Limb (tissue), 2 donors: ENCODE measurements at regions not wholly inside any gene's neighbourhood (a gene's known extent, or its start where the extent isn't known, plus 50 kb on each side); places are given as distances from the start of the nearest gene placed in this dataset.

Experiments used
- DNase-seq, 2 donors: peaks; one replicate each; pipeline ENCODE4 v3.0.0-alpha.2; 2016; ENCODE audit errors: extremely low spot score in 2 of 2

DNA sequence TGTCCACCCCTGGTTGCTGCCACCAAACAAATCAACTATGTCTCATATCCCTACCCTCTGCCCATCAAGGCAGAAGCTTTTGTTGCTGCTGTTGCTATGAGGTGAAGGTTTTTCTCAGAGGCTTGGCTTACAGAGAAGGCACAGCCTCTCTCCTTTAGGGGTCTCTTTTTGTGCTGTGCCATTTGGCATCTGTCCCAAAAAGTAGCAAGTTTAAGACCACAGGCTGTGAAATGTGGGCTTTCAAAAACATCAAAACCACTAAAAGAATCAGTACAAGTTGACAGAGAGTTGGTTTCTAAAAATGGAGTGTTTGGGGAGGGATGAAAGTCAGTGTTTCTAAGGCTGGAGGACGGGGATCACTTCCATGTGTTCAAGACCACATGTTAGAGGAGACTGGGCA, 634.9 kb downstream of the BCOR start:
- no peak for DNase-seq

DNA sequence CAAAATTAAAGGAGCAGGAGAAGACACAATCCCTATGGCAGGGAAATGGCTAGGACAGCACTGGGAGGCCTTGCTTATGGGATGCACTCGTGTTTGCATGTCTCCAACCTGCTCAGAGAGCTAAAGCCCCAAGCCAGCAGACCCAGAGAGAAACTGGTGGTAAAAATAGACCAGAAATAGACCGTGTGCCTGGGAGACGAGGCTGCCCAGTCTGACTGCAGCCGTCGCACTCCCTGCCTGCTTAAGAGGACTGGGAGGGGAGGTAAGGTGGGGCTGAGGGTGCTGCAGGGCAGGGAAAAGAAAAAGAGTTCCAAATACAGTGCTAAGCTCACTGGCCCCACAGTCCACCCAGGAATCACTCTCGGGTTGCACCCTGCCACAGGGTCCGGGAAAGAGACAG, 633.5 kb downstream of the BCOR start:
- DNase-seq, result no peak

DNA sequence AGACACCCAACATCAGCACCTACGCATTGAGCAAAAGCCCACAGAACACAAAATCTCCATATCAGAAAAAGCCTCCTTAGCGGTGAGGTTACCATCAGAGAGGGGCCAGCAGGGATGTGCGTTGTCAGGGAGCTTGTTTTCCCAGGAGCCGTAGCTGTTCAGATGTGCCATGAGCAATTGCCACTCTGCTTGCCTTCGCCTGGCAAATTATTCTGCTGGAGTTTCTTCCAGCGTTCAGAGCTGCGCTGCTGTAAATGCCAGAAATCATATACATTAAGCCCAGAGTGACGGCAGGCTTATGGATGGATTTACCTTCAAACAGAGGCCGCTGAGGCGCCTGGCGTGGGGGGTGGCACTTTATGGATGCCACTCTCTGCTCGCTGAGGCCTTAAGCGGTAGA, 632.3 kb downstream of the BCOR start:
- no peak for DNase-seq

DNA sequence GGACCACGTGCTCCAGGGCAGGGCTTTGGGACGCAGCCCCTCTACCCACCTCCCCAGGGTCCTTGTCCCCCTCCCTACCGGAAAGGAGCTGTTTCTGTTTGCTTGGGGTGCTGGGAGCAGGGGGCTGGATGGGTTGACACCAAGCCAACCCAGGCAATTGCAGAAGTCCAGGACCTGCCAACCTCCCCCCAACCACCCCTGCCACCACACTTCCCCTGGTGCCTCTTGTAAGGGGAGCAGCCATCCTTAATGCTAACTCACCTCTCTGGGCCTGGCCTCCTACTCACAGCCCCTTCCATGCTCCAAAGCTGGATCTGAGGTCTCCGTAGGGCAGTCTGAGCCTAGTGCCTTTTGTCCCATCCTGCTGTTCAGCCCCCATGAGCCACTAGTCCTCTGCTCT, 631.9 kb downstream of the BCOR start:
- no peak for DNase-seq

DNA sequence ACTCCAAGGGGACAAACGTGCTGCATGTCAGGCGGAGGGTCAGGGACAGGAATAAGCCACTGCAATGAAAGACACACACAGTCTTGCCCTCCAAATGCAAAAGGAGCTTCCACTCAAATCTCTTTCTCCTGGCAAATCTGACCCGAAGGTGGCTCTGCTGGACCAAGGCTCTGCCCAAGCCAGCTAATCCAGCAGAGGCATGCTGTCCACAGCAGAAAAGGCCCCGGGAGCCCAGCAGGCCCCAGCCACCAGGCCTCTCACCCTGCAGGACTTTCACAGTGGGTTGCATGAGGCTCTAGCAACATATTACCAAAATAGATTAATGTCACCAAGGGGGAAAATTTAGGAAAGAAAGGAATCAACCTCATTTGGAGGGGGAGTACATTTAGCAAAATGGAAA, 628.6 kb downstream of the BCOR start:
- no peak for DNase-seq

DNA sequence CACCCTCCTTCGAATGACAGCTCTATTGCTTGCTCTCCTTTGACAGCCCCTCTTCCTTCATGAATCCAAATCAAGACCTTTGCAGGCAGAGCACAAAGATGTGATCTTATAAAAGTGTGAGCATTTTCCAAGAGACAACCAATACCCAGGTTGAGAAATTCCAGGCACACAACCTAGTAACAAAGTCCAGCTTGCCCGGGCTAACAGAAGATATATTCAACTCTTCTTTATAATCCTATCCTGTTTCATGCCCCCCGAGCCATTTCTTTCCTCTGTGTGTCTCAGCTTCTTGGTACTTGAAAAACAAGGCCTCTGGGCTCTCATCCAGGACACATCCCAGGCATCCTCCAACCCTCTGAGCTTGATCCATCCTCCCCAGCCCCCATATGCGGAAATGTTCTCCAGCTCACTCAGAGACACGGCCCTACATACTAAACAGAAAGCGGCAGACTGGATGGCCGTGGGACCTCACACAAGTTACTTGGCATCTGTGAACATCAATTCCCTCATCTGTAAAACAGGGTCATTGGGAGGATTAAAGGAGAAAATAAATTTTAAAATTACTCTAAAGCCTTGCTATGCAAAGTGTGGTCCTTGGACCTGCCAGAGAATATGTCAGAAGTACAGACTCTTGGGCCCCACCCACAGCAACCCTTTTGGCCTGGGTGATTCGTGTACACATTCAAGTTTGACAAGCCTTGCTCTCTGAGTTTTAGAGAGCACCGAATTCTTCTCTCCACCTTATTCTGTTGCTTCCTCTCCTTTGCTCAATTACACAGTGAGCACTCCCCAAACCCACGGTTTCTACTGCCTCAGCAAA, 627.0 kb downstream of the BCOR start:
- DNase-seq, result peak; percentile 53 to 61

DNA sequence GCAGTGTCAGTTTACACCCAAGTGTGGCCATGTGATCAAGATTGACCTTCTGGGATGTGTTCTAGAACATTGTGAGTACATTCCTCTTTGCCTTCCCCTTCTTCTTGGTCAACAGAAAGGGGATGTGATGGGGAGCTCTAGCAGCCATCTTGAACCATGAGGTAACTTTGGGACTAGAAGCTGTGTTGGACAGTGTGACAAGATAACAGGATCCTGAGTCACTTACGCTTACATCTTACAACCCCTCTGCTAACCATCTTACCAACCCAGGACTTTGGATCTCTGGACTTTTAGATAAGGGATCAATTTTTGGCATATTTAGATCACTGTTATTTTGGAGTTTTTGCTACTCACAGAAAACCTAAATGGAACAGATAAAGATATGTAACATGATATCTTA, 625.6 kb downstream of the BCOR start:
- DNase-seq, result no peak

DNA sequence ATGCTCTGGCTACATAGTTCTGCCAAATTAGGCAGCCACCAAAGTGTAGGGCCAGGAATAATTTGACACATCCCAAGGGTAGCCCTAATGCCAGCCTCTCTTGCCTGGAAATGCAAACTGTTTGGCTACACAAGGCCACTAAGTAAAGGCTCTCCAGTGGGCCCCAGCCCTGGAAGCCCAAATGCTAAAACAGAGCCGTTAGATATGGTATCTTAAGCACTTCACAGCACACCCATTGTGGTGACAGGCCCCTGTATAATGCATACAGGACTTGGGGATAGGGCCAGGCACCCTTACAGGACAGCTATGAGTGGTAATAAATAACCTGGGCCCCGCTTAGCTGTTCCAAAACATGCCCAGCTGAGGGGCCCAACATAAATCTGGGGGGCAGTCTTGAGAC, 623.9 kb downstream of the BCOR start:
- DNase-seq, result no peak

DNA sequence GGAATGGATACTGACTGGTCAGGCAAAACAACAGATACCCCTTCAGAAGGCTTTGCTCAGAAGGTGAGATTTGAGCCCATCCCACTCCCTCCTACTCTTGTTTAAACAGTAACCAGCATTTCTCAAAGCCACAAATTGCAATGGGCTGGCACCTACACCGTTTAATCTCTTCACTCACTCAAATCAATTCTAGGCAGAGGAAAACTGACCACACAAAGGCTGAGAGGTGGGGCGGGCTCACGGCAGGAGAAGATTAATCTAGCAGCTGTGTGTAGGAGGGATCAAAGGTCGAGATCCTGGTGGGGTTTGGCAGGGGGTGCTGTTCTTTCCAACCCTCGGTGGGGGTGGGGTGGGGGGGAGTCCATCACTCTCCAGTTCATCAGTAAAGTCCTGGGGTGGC, 622.4 kb downstream of the BCOR start:
- no peak for DNase-seq

DNA sequence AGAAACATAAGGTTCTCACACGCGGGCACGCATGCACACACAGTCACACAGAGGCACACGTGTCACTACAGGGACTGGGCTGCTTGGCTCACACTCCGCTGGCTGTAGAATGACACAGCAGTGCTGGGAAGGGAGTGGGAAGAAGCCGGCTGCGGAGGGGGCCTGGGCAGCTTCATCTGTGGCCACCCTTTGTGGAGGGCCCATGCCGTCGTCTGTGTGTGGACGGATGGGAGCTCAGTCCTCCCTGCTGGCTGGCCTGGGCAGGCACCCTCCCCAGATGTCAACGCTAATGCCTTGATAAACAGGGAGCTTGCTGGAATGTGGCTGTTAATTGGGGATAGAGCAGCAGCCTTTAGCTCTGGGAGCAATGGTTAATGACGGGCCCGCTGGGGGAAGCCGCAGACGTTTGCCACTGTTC, 621.1 kb downstream of the BCOR start:
- no peak for DNase-seq

DNA sequence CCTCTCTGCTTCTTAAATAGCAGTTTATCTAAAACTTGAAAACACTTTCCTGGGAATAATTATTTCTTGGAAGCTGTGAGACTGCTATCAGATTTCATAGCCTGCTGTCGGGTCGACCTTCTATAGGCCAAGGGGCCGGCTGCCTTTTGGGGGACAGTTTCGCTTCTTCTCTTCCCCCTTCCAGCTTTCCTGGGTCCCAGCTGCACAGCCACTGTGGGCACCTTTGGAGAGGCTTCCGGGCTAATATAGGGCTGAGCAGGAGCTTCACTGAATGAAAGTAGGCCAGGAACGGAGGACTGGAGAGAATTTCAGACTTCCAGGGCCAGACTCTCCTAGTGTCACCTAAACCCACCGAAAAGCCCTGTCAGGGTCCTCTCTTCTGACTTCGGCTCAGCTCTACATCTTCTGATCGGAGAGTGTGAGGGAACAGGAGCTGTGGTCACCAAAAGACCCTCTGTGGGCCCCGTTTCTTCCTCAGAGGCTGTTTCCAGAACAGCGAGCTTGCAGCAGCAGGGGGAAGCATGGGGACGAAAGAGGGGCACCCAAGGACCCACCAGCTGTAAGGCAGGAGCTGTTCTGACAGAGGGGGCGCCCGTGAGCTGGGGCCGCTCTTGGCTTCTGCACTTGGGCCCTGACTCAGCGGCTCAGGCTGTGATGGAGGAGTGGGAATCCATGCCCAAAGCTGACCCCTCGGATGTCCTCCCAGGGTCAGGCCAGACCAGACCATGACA, 620.6 kb downstream of the BCOR start:
- DNase-seq, result no peak

DNA sequence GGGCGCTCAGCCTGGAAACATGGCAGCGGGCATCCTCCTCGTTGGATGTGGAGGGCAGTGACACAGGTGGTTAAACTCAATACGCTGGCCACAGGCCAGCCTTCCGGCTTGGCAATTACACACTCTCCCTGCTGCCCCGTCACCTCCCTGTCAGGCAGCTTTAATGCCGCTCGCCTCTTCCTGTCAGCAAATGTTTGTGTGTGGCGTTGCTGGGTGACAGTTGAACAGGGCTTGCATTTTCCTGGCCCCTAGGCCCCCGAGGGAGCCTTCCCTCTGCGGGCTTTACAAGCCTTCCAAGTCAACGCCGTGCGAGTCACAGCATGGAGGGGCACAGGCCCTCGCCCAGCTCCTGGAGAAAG, 620.0 kb downstream of the BCOR start:
- peak; percentile 47 to 63 for DNase-seq

DNA sequence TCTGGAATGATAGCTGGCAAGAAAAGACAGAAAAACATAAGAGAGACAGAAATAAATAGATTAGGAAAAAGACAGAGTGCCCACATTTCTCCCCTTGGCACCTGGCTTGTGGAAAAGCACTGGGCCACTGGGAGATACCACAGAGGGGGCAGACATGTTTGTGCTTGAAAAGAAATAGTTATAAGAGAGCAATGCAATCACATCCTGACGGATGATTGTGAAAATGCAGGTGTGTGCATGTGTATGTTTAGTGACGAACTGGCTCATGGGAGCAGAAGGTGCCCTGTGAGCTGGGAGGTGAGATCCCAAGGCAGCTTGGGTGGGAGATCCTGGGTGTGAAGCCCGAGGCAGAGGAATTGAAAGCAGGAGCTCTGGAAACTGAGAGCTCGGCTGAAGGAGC, 617.9 kb downstream of the BCOR start:
- no peak for DNase-seq

DNA sequence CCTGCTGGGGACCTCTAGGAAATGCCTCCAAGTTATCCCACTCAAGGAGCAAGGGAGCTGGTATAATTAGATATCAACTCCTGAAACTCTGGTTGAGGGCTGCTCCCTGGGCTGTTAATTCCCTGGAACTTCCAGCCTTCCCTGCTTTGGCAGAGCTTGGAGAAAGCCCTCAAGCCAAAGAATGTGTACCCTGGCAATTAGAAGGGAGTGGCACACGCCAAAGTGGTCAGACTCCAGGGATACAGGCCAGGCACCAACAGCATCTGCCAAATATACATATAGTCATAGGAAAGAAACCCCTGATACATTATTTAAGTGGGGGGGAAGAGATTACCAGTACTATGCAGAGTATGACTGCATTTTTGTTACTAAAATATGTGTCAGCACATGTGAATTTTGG, 616.8 kb downstream of the BCOR start:
- DNase-seq, result no peak

DNA sequence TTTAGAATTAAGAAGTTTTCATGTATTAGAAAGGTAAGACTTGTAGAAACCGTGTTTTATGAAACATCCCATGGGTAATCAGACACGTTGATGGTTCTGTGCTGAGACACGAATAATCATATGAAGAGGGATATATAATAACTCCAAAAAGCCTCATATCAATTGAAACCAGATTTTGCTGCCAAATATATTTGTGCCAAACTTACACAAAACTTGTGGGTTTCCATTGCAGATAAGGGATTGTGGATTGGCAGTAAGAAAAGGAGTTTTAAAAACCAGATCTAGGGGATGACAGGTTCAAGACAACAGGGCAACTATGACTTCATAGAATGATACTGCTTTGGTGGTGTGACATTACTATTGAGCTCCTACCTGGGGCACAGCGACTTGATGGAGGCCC, 616.1 kb downstream of the BCOR start:
- no peak for DNase-seq

DNA sequence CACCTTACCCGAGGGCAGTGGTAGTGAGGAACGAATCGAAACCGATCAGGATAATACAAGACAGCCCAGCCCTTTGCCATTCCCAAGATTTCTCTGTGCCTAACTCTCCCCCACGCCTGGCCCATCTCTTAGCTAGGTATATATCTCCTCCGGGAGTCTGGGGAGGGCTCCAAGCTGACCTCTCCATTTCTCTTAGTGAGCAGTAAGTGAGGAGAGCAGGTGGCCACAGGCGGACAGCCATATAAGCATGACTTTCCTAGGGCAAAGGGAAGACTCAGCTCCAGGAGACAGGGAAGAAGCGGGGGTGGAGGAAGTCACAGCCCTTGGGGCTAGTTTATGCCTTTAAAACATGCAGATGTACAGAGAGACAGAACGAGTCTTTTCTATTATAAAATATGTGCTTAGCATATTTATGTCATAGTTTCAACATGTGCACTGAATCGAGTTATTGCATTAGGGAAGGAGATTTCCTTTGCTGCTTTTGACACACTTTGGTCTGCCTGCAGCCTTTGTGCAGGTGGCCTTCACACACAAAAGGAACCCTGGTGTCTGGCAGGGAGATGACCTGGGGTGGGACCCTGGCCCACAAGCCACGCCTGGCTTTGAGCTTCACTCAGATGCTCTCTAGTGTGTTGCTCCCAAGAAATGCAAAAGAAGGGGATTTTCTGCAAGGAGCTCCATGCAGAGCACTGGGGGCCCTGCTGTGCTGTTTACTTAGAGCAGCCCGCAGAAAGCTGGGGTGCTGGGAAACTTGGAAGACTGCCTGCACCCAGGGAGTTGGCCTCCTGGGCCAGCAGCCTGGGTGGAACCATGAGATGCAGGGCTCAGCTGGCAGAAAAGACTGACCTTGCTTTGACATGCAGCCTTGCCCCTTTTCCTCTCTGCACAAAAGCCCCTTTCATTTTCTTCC, 613.3 kb downstream of the BCOR start:
- no peak for DNase-seq

DNA sequence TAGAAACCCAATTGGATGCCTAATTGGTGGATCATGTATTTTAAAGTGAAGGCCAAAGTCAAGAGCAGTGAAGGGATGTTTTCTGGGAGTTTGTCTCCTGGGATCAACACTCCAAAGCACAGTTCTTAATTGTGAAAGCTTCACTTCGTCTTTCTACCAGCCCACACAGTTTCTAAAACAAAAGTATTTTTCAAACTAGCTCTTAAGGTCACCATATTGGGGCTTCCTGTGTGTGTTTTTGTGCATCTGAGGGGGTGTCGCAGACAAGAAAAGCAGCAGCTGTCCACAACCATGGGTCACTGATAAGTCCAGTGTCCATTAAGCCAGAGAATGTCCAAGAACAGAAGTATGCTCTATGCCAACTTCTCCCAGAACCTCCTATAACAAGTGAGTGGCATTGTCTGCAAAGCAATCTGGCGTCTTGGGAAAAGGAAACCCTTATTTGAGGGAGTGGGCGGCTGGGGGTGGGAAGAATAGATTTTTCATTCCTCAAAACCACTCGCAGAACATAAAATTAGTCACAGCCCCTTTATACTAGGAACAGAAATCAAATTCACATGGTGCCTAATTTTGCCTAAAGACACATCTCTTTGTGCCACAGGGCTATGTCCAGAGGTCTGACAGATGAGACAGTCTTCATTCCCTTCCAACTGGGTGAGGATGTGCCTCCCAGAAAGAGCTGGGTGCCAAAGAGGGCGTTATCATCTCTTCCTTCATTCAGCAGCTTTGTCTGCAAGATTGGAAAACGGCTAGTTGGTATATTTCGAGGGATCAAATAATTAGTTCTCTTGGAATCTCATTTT, 610.4 kb downstream of the BCOR start:
- no peak for DNase-seq

DNA sequence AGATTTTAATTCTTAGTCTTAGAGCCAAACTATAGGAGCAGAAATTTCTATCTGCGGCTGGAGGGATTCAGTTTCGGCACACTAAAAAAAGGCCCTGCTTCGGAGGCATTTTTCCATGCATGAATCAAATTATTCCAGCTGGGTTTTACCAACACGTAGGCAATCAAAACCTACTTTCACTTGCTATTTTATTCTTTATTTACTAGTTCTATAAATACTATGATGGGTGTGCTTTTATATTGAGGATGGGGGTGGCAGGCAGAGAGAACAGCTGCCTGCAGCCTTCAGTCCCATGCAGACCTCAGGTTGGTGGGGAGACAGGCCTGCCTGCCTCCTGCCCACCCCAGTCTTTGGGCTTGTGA, 609.8 kb downstream of the BCOR start:
- DNase-seq, result no peak

DNA sequence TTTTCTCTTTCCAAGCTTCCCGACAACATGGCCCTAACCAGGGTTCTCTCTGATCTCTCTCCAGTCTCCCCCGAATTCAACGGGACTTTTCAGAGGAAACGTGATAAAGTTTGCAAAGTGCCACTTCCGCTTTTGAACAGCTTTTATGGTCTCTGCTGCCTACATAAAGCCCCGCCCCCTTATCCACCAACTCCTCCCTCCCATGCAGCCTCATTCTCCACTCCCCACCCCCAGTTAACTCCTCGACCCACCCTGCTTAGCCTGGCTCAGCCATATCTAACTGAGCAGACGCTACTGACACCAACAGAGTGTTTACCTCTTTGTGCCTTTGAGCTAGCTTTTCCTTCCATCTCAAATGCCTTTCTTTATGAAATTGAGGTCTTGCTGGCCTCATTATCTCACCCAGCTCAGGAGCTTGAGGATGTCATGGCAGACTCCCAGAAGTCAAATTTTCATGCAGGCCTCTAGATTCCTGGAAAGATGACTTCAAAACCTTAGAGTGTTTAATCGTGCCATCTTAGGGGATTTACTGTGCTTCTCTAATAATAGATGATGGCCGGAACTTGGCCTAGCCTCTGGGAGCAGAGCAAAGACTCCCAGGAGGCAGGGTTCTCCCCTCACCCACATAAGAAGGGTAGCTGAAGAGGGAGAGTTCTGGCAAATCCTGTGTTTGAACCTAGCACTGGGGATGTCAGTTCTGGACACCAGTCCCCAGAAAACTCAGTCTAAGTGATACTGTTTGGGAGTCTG, 606.0 kb downstream of the BCOR start:
- no peak for DNase-seq

DNA sequence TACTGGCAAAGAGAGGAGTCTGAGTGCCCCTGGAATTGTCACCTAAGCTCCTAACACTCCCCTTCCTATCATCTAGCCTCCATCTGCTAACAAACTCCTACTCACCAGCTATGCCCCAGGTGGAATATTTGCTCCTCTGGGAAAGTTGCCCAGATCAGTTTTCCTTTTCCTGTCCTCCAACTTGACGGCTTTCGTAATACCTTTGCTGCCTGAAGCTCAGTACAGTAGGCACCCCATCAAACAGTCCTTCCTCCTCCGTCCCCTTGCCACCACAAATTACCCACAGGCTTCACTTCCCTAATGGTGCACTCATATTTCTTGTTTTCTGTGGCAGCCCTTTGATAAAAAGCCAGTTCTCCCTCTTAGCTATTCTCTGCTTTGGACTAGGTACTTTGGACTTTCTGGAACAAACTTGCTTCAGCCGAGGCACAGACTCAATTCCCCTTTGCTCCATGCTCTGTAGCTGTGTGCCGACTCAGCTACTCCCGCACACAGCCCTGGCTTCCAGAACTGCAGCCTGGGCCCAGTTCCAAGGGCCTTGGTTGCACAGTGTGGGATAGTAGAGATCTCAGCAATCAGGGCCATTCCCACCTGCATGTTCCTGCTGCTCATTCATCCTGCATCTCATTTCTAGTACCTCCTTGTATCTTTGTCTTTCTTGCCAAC, 605.1 kb downstream of the BCOR start:
- DNase-seq, result no peak
